Erythroblast (primary cell): ENCODE measurements at regions not wholly inside any gene's neighbourhood (a gene's known extent, or its start where the extent isn't known, plus 50 kb on each side); places are given as distances from the start of the nearest gene placed in this dataset.

Source experiments
- DNase-seq, 2 experiments: peaks; one replicate each; lab custom pipeline; 2025; lab: John Stamatoyannopoulos, UW
- GATA1 ChIP-seq: IDR thresholded peaks from 2 replicates; pipeline ENCODE4 v1.6.1; 2011; ENCODE audit warnings: low read depth, mild to moderate bottlenecking, control low read depth, low read length, moderate library complexity
- POLR2A ChIP-seq: IDR thresholded peaks from 2 replicates; pipeline ENCODE4 v1.6.1; 2011; ENCODE audit warnings: mild to moderate bottlenecking, low read length

GRCh38 chr2:8061219-8061618 lies 620.6 kb upstream of the ID2 start:
- DNase-seq, result no peak
- TF ChIP-seq POLR2A (no peak), GATA1 (no peak)

DNA sequence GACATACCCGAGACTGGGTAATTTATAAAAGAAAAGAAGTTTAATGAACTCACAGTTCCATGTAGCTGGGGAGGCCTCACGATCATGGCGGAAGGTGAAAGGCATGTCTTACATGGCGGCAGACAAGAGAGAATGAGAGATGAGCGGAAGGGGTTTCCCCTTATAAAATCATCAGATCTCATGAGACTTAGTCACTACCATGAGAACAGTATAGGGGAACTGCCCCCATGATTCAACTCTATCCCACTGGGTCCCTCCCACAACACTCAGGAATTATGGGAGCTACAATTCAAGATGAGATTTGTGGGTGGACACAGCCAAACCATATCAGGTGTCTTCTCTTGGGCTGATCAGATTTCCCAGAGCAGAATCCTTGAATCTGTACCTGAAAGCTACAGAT lies 617.3 kb upstream of the ID2 start:
- DNase-seq, result no peak
- TF ChIP-seq POLR2A (no peak), GATA1 (no peak)

- no peak for TF ChIP-seq POLR2A
- TF ChIP-seq GATA1, result no peak
- DNase-seq, result no peak
These were observed 616.7 kb upstream of the ID2 start for GRCh38 chr2:8065191-8065590.

DNA sequence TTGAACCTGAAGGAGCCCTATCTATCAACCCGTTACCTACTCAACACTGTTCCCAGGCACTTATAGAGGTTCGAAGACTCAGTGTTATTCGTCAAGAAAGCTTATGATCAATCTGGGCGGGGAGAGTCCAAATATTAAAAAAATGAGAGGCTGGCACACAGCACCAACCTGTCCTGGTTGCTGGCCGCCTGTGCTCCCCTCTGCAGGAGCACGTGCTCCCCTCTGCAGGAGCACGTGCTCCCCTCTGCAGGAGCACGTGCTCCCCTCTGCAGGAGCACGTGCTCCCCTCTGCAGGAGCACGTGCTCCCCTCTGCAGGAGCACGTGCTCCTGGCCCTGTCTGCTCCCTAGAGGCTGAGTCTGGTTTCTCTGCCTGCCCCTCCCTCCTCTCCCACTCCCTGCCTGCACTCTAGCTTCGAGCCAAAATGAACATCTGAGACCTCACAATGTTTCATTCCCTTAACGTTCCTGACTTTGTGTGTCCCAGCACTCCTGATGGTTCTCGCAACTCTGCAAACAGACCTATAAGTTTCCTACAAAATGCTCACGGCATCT lies 614.0 kb upstream of the ID2 start:
- TF ChIP-seq GATA1 (no peak), POLR2A (no peak)
- no peak for DNase-seq

- DNase-seq, result no peak
These were observed 608.9 kb upstream of the ID2 start for GRCh38 chr2:8072907-8073306.

DNA sequence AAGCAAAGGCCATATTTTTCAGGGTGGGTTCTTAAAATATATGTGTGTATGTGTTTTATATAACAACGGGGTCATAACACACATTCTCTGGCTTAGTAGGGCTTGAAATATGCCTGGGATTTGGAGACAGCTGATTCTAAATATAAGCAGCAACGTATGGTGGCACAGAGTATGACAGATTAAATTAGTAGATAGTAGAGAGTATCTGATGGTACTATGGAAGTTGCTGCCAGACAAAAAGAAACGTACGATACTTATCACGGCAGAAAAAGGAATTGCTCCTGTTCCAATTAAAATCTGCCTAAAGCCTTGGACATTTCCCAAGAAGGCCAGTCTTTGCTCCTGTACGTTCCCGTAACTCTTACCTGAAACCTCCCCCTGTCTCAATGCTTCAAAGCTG lies 607.9 kb upstream of the ID2 start:
- TF ChIP-seq POLR2A, result no peak
- no peak for TF ChIP-seq GATA1
- no peak for DNase-seq

More at GRCh38 chr2:8072907-8073306, 608.9 kb upstream of the ID2 start:
- no peak for TF ChIP-seq POLR2A

DNA sequence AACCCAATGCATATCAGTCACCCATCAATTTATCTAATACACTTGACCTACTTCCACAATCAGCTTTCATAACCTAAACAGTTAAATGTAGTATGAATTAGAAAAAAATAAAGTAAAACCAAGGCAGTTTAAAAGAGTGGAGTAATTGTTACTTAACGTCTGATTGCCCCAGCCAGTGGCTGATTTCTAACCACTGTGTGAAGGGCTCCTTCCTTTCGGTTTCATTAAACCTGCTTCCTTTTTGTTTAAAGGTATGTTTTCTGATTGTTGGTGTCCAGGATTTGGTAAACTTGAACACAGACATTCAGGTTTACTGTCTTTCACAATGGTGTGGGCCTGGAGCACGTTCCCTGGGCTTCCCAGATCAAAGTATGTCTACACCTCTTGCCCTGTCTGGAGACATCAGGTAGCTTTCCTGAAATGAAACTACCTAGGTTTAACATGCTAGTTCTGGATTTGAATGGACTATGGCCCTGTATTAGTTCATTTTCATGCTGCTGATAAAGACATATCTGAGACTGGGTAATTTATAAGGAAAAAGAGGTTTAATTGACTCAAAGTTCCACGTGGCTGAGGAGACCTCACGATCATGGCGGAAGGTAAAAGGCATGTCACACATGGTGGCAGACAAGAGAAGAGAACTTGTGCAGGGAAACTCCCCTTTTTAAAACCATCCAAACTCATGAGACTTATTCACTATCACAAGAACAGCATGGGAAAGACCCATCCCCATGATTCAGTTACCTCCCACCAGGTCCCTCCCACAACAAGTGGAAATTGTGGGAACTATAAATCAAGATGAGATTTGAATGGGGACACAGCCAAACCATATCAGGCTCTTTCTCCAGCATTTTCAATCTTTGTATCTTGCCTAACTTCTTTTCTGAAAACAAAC lies 605.2 kb upstream of the ID2 start:
- TF ChIP-seq GATA1, result no peak
- TF ChIP-seq POLR2A, result no peak
- no peak for DNase-seq

DNA sequence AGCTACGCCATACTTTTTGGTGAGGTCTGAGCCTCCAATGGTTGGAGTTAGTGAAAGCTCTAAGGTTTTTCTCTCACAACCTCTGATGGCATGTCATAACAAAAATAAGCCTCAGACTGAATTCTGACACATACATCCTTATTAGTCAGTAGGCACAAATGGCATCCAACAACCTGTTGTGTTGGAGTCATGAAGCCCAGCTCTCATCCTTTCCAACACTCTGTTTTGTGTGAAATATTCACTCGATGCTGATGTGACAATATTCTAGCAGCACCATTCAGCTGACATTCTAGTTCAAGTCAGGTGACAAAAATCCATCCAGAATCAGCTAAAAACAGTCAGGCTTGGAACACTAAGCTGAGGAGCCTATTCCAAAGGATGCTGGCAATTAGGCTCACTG lies 603.2 kb upstream of the ID2 start:
- DNase-seq, result no peak

GRCh38 chr2:8080063-8080462 lies 601.8 kb upstream of the ID2 start:
- no peak for DNase-seq
- TF ChIP-seq POLR2A, result no peak
- TF ChIP-seq GATA1, result no peak

More for the DNA sequence above, 603.2 kb upstream of the ID2 start:
- TF ChIP-seq POLR2A, result no peak

DNA sequence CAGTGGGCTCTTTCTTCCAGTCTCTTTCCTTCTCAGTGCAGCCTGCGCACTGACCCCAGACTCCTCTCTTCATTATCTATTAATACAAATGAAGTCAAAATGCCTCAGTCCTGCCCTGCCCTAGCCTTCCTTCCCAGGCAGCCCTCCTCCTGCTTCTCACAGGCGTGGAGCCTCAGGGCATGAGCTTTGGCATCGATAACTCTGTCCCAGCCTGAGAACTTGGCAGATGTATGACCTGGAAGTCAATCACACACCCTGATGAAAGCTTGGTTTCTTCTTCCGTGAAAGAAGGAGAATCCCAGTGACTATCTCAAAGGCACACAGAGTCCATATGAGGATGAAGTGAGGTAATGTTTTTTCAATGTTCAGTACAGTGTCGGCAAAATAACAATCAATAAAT lies 600.7 kb upstream of the ID2 start:
- TF ChIP-seq POLR2A (no peak), GATA1 (no peak)
- no peak for DNase-seq

DNA sequence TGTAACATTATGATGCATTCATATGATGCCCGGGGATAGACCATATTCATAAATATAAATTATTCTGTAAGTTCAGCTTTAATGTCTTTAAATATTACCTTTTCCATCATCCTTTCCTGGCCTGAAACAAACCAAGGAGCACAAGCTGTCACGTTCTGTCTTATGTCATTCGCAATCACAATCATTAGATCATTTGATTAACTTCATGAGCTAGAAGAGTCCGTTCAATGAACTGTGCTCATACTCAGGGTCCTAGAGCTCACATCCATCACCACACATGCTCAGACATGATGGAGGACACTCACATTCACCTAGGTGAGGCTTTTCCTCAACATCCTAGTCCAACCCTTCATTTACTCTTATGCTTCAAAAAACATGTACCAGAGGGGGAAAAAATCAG lies 599.0 kb upstream of the ID2 start:
- DNase-seq, result no peak
- no peak for TF ChIP-seq GATA1
- TF ChIP-seq POLR2A, result no peak

DNA sequence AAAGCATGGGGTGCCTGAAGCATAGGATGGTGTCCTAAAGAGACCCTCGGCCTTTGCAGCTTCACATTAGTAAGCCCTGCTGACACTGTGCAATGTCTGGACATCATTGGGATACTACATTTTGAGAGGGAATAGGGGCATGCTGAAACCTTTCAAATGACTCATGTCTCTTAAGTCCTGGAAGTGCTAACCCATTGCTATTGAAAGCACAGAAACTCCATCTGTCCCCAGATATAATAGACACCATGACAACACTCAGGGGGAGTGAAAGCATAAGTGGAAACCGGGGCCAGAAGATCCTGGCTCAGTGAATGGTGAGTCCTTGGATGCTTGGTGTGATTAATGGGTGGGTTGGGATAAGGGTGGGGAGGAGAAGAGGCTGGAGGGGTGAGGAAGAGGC lies 595.5 kb upstream of the ID2 start:
- TF ChIP-seq GATA1 (no peak), POLR2A (no peak)
- no peak for DNase-seq

DNA sequence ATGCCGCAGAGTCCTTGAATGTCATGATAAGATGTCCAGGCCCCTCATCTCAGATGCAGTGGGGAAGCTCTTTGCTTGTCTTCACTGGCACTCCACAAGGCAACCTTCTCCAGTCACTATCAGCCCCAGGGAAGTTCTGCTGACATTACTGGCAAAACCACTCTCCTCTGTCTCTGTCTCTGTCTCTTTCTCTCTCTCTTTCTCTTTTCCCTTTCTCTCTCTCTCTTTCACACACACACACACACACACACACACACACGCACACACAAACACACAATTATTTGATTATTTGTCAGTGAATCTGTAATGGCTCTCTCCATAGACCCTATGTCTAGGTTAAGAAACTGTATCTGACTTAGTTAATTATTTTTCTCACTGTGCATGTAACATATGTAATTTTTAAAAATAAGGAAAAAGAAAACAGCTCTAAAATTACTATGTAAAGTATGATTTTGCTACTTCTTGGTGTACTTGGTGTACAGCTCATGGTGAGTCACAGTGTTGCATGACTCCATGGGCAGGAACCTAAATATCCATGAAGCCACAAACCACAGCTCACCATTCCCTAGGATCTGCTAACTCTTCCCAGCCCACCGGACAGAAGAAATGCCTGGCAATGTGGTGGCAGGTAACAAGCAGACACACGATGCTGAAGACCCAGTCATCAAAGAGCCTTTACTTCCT lies 594.9 kb upstream of the ID2 start:
- TF ChIP-seq POLR2A (no peak), GATA1 (no peak)
- DNase-seq, result no peak

DNA sequence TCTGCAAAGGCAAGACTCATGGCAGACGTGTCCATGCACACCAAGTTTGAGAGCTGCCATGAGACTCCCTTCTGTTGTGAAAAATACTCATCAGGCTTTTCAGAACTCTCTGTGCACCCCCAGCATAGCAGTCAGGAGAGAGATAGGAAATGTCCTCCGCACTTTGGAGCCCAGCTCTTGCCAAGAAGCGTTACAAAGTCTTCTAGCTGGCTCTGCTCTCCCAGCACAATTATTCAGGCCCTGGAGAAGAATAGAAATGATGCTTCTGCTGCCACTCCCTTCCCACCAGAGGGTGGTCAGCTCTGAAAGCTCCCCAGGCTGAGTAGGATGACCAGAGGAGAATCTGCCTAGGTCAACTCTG lies 594.4 kb upstream of the ID2 start:
- no peak for DNase-seq
- TF ChIP-seq POLR2A (no peak), GATA1 (no peak)
